GM19452 (cell line): ENCODE measurements at regions not wholly inside any gene's neighbourhood (a gene's known extent, or its start where the extent isn't known, plus 50 kb on each side); places are given as distances from the start of the nearest gene placed in this dataset.

ENCODE experiments used
- ATAC-seq: cut with Tn5 transposase; IDR thresholded peaks from one replicate; pipeline ENCODE4 v1.9.1; 2021; ENCODE audit not compliant: unreplicated experiment

- ATAC-seq, result no peak
Measured at GRCh38 chr10:88107296-88108097, 244.1 kb downstream of the PTEN start.

- ATAC-seq, result peak; percentile 34
Measured at GRCh38 chr10:88108115-88108610, 244.7 kb downstream of the PTEN start.

- no peak for ATAC-seq
Measured at GRCh38 chr10:88110355-88110754, 246.9 kb downstream of the PTEN start.

GRCh38 chr10:88110822-88111221 is 247.4 kb downstream of the PTEN start:
- no peak for ATAC-seq

- ATAC-seq, result no peak
Measured at GRCh38 chr10:88111294-88111693, 247.9 kb downstream of the PTEN start.

GRCh38 chr10:88113232-88113631 is 249.8 kb downstream of the PTEN start:
- ATAC-seq, result peak; percentile 30

GRCh38 chr10:88113657-88114272 is 250.3 kb downstream of the PTEN start:
- ATAC-seq, result no peak

- ATAC-seq, result no peak
Measured at GRCh38 chr10:88114368-88114767, 250.9 kb downstream of the PTEN start.

- ATAC-seq, result no peak
Measured at GRCh38 chr10:88115407-88115806, 252.0 kb downstream of the PTEN start.

- no peak for ATAC-seq
Measured at GRCh38 chr10:88115968-88116367, 252.5 kb downstream of the PTEN start.

- no peak for ATAC-seq
Measured at GRCh38 chr10:88116481-88116880, 253.1 kb downstream of the PTEN start.

GRCh38 chr10:88116971-88117626 is 253.7 kb downstream of the PTEN start:
- peak; percentile 35 for ATAC-seq

GRCh38 chr10:88117869-88118632 is 254.6 kb downstream of the PTEN start:
- no peak for ATAC-seq

- no peak for ATAC-seq
Measured at GRCh38 chr10:88118729-88119128, 255.3 kb downstream of the PTEN start.

GRCh38 chr10:88119160-88119559 is 255.7 kb downstream of the PTEN start:
- no peak for ATAC-seq

GRCh38 chr10:88120075-88120474 is 256.6 kb downstream of the PTEN start:
- ATAC-seq, result no peak

- no peak for ATAC-seq
Measured at GRCh38 chr10:88120599-88121333, 257.3 kb downstream of the PTEN start.

GRCh38 chr10:88121361-88121760 is 257.9 kb downstream of the PTEN start:
- ATAC-seq, result no peak

- no peak for ATAC-seq
Measured at GRCh38 chr10:88122145-88122544, 258.7 kb downstream of the PTEN start.

- ATAC-seq, result no peak
Measured at GRCh38 chr10:88122576-88122975, 259.2 kb downstream of the PTEN start.
